ENCODE measurements at regions not wholly inside any gene's neighbourhood (a gene's known extent, or its start where the extent isn't known, plus 50 kb on each side); places are given as distances from the start of the nearest gene placed in this dataset.
"Not testable (repeated sequence)": the region's sequence is repeated elsewhere in the genome, so short reads cannot be mapped to it uniquely, and the experiment has no call there.

DNA sequence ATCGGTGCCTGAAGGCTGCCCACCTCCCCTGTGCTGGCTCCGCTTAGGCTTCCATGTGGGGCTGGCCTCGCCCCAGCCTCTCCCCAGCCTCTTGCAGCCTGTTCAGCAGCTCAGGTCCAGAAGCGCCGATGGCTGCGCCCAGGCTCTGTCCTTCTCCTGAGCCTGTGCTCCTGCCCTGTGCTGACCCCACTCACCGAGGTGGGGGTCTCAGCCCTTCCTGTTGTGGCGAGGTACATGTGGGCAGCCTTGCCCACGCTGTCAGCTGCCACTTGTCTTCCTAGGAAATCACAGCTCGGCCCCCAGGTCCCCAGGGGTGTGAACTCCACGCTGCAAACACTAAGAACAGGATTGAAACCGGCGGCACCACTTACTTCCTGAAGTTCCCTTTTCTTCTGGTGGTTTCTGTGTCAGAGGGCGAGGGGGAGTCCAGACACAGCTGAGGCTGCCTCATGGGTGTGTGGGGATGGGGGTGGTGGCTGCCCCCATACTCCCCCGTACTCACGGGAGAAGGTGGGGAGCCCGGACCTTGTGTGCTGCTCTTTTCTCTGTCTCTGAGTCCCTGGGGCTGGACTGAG, 249.1 kb downstream of the TMEM121 start:
- TF ChIP-seq, protein P1, sequence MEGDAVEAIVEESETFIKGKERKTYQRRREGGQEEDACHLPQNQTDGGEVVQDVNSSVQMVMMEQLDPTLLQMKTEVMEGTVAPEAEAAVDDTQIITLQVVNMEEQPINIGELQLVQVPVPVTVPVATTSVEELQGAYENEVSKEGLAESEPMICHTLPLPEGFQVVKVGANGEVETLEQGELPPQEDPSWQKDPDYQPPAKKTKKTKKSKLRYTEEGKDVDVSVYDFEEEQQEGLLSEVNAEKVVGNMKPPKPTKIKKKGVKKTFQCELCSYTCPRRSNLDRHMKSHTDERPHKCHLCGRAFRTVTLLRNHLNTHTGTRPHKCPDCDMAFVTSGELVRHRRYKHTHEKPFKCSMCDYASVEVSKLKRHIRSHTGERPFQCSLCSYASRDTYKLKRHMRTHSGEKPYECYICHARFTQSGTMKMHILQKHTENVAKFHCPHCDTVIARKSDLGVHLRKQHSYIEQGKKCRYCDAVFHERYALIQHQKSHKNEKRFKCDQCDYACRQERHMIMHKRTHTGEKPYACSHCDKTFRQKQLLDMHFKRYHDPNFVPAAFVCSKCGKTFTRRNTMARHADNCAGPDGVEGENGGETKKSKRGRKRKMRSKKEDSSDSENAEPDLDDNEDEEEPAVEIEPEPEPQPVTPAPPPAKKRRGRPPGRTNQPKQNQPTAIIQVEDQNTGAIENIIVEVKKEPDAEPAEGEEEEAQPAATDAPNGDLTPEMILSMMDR (conservative IDR thresholded peaks at IDR 0.05 in 1 of 2, IDR thresholded peaks at IDR 0.05 in 1 of 2; ENCODE audit: low read depth in 1 of 2, low read length in 2 of 2) = not testable (repeated sequence)
- not testable (repeated sequence) for TF ChIP-seq EZH2 (IDR thresholded peaks at IDR 0.05; ENCODE audit: low read length, missing control alignments)
